Neural crest cell (in vitro differentiated cells): ENCODE measurements at regions not wholly inside any gene's neighbourhood (a gene's known extent, or its start where the extent isn't known, plus 50 kb on each side); places are given as distances from the start of the nearest gene placed in this dataset.
"Not testable (repeated sequence)": the region's sequence is repeated elsewhere in the genome, so short reads cannot be mapped to it uniquely, and the experiment has no call there.

Experiments used
- DNase-seq: peaks from one replicate; pipeline ENCODE4 v3.0.0; 2021; ENCODE audit warnings: low read depth, mixed read lengths, low spot score
- H3K27ac Mint-ChIP-seq: one replicate; pipeline ENCODE4 v1.8.0; 2021; ENCODE audit warnings: mild to moderate bottlenecking, mixed read lengths; ENCODE audit not compliant: unreplicated experiment
- H3K27me3 Mint-ChIP-seq: 2 replicates; pipeline ENCODE4 v1.8.0; 2021; ENCODE audit warnings: low read depth, mild to moderate bottlenecking, mixed read lengths
- H3K36me3 Mint-ChIP-seq: 2 replicates; pipeline ENCODE4 v1.8.0; 2021; ENCODE audit warnings: low read depth, mild to moderate bottlenecking, mixed read lengths
- H3K4me1 Mint-ChIP-seq: 2 replicates; pipeline ENCODE4 v1.8.0; 2021; ENCODE audit warnings: mixed read lengths
- H3K4me3 Mint-ChIP-seq: one replicate; pipeline ENCODE4 v1.8.0; 2021; ENCODE audit warnings: mild to moderate bottlenecking, mixed read lengths
- H3K9me3 Mint-ChIP-seq: 2 replicates; pipeline ENCODE4 v1.8.0; 2021; ENCODE audit warnings: mixed read lengths
- CTCF ChIP-seq: fragments of 200-600 bp; sonication (generic); conservative IDR thresholded peaks from 2 replicates; pipeline ENCODE4 v1.5.0; 2021; ENCODE audit warnings: antibody characterized with exemption, mild to moderate bottlenecking

DNA sequence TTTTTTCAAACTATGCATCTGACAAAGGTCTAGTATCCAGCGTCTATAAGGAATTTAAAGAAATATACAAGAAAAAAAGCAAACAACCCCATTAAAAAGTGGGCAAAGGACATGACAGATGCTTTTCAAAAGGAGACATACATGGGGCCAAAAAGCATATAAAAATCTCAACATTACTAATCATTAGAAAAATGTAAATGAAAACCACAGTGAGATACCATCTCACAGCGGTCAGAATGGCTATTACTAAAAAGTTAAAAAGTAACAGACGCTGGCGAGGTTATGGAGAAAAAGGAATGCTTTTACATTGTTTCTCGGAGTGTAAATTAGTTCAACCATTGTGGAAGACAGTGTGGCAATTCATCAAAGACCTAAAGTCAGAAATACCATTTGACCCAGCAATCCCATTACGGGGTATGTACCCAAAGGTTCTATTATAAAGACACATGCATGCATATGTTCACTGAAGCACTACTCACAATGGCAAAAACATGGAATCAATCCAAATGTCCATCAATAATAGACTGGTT lies 643.1 kb upstream of the LRRTM1 start:
- no peak overlapping the region for H3K4me3 Mint-ChIP-seq
- no peak overlapping the region for H3K27ac Mint-ChIP-seq
- peaks cover 3% of the 10 kb centered on the region for H3K9me3 Mint-ChIP-seq
- no peaks in the 10 kb centered on the region for H3K36me3 Mint-ChIP-seq
- peaks cover 5% of the 10 kb centered on the region for H3K4me1 Mint-ChIP-seq
- no peak for TF ChIP-seq CTCF
- no peaks in the 10 kb centered on the region for H3K27me3 Mint-ChIP-seq
- DNase-seq = no peak

DNA sequence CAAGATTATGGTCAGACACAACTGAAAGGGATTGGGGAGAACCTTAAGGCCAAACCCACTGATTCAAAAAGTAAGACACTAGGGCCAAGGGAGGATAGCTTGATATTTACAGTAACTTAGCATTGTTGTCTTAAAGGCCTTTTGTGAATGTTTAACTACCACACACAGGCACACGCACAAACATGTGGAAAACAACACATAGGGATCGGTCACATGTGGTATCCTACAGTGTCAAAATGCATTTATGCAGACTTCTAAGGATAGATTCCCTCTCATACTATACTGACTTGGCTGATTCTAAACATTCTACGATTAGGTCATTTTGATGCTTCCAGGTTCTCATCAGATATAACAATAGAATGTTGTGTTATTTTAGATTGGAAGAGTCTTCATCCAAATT lies 638.9 kb upstream of the LRRTM1 start:
- H3K27ac Mint-ChIP-seq = no peak overlapping the region
- TF ChIP-seq CTCF = no peak
- H3K36me3 Mint-ChIP-seq = no peaks in the 10 kb centered on the region
- H3K4me3 Mint-ChIP-seq = no peak overlapping the region
- peaks cover 3% of the 10 kb centered on the region for H3K9me3 Mint-ChIP-seq
- no peaks in the 10 kb centered on the region for H3K4me1 Mint-ChIP-seq
- no peaks in the 10 kb centered on the region for H3K27me3 Mint-ChIP-seq
- no peak for DNase-seq

DNA sequence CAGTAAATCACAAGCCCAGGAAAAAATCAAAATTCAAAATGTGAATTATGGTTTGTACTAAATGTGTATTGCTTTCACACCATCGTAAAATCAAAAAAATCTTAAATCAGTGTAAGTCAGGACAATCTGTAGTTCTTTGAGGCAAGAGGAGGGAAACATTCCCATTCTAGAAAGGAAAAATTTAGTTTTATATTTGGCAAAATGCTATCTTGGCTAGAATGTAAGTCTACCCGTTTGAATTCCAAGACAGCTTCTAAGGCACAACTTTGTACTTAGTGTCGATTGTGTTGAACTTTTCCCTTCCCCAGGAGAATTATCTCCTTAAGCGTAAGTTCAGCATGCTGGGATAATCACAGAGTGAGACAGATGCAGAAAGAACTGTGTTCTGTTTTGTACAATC lies 638.2 kb upstream of the LRRTM1 start:
- no peak for TF ChIP-seq CTCF
- Mint-ChIP-seq H3K4me3 (no peak overlapping the region), H3K4me1 (no peaks in the 10 kb centered on the region), H3K27ac (no peak overlapping the region), H3K27me3 (no peaks in the 10 kb centered on the region), H3K36me3 (no peaks in the 10 kb centered on the region), H3K9me3 (no peaks in the 10 kb centered on the region)
- no peak for DNase-seq

- Mint-ChIP-seq H3K27ac (no peak overlapping the region), H3K36me3 (no peaks in the 10 kb centered on the region), H3K9me3 (peaks cover 3% of the 10 kb centered on the region), H3K27me3 (no peaks in the 10 kb centered on the region), H3K4me1 (no peaks in the 10 kb centered on the region), H3K4me3 (no peak overlapping the region)
- DNase-seq = no peak
- no peak for TF ChIP-seq CTCF
Measured at GRCh38 chr2:80938463-80938862, 633.9 kb upstream of the LRRTM1 start.

DNA sequence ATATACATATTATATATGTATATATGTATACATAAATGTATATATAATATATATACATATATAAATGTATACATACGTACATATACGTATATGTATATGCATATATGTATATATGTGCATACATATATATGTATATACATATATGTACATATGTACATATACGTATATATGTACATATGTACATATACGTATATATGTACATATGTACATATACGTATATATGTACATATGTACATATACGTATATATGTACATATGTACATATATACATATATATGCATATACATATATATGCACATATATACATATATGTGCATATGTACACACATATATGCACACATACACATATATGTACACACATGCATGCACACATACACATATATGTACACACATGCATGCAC lies 627.3 kb upstream of the LRRTM1 start:
- not testable (repeated sequence) for H3K36me3 Mint-ChIP-seq, H3K4me1 Mint-ChIP-seq, H3K27ac Mint-ChIP-seq

DNA sequence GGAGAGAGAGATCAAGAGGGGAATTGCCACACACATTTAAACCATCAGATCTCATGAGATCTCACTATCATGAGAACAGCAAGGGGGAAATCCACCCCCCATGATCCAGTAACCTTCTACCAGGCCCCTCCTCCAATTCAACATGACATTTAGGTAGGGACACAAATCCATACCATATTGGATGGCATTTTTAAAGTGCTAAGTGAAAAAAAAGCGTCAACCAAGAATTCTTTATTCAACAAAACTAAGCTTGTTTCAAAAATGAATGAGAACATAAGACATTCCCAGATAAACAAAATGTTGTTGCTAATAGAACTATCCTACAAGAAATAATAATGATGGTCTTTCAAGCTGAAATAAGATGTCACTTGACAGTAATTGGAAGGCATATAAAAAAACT lies 626.2 kb upstream of the LRRTM1 start:
- TF ChIP-seq CTCF = no peak
- Mint-ChIP-seq H3K9me3 (peaks cover 9% of the 10 kb centered on the region), H3K27me3 (no peaks in the 10 kb centered on the region), H3K27ac (no peak overlapping the region), H3K36me3 (peaks cover 2% of the 10 kb centered on the region), H3K4me3 (no peak overlapping the region), H3K4me1 (no peaks in the 10 kb centered on the region)
- no peak for DNase-seq

More for the DNA sequence above, 627.3 kb upstream of the LRRTM1 start:
- not testable (repeated sequence) for H3K4me3 Mint-ChIP-seq, H3K9me3 Mint-ChIP-seq, H3K27me3 Mint-ChIP-seq, DNase-seq
